ENCODE measurements at regions not wholly inside any gene's neighbourhood (a gene's known extent, or its start where the extent isn't known, plus 50 kb on each side); places are given as distances from the start of the nearest gene placed in this dataset.

GRCh38 chr1:201705389-201705788 lies 123.6 kb upstream of the IPO9 start:
- Histone ChIP-seq H3K36me3 (ENCODE audit: insufficient read depth) (no peaks in the 10 kb centered on the region), H3K4me3 (IDR thresholded peaks at IDR 0.05; ENCODE audit: insufficient read depth, low read depth, low read length) (no peak overlapping the region), H3K27me3 (ENCODE audit: insufficient read depth, low read depth) (no peaks in the 10 kb centered on the region), H3K4me2 (no peak overlapping the region), H3K4me1 (ENCODE audit: low read depth, poor library complexity, severe bottlenecking) (peaks cover 29% of the 10 kb centered on the region), H4K20me1 (ENCODE audit: insufficient read depth) (no peaks in the 10 kb centered on the region), H3K79me2 (ENCODE audit: insufficient read depth, low read depth) (no peaks in the 10 kb centered on the region), H2AFZ (ENCODE audit: low read depth) (no peak overlapping the region), H3K27ac (no peak overlapping the region), H3K9ac (no peak overlapping the region)
- TF ChIP-seq, protein P1, sequence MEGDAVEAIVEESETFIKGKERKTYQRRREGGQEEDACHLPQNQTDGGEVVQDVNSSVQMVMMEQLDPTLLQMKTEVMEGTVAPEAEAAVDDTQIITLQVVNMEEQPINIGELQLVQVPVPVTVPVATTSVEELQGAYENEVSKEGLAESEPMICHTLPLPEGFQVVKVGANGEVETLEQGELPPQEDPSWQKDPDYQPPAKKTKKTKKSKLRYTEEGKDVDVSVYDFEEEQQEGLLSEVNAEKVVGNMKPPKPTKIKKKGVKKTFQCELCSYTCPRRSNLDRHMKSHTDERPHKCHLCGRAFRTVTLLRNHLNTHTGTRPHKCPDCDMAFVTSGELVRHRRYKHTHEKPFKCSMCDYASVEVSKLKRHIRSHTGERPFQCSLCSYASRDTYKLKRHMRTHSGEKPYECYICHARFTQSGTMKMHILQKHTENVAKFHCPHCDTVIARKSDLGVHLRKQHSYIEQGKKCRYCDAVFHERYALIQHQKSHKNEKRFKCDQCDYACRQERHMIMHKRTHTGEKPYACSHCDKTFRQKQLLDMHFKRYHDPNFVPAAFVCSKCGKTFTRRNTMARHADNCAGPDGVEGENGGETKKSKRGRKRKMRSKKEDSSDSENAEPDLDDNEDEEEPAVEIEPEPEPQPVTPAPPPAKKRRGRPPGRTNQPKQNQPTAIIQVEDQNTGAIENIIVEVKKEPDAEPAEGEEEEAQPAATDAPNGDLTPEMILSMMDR (conservative IDR thresholded peaks at IDR 0.05; ENCODE audit: low read depth, low read length), result no peak

- Histone ChIP-seq H3K9ac (no peak overlapping the region), H3K36me3 (ENCODE audit: insufficient read depth) (no peaks in the 10 kb centered on the region), H3K27me3 (ENCODE audit: insufficient read depth, low read depth) (no peaks in the 10 kb centered on the region), H3K4me3 (IDR thresholded peaks at IDR 0.05; ENCODE audit: insufficient read depth, low read depth, low read length) (no peak overlapping the region), H2AFZ (ENCODE audit: low read depth) (no peak overlapping the region), H3K4me2 (no peak overlapping the region), H3K4me1 (ENCODE audit: low read depth, poor library complexity, severe bottlenecking) (peaks cover 31% of the 10 kb centered on the region), H4K20me1 (ENCODE audit: insufficient read depth) (no peaks in the 10 kb centered on the region), H3K27ac (no peak overlapping the region), H3K79me2 (ENCODE audit: insufficient read depth, low read depth) (no peaks in the 10 kb centered on the region)
- TF ChIP-seq, protein P1 (conservative IDR thresholded peaks at IDR 0.05; ENCODE audit: low read depth, low read length), result no peak
Observed at GRCh38 chr1:201706109-201706508, 122.8 kb upstream of the IPO9 start.

DNA sequence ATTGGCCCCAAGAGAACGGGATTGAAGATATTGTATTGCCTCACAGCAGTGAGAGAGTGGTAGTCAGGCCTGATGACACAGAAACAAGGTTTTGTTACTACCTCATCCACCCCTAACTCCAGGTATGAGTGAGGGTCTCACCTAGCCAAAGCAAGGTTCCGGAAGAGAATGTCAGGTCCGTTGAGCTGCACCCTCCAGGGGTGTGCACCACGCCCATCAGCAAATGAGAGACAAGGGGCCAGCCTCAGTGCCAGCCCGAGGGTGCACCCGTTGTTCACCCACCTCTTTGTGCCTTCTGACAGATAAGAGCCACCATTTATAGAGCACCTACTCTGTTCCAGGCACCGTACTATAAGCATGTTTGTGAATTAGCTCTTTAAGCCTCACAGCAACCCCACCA lies 121.9 kb upstream of the IPO9 start:
- Histone ChIP-seq H3K79me2 (ENCODE audit: insufficient read depth, low read depth) (no peaks in the 10 kb centered on the region), H3K9ac (no peak overlapping the region), H3K4me3 (IDR thresholded peaks at IDR 0.05; ENCODE audit: insufficient read depth, low read depth, low read length) (no peak overlapping the region), H4K20me1 (ENCODE audit: insufficient read depth) (no peaks in the 10 kb centered on the region), H3K36me3 (ENCODE audit: insufficient read depth) (no peaks in the 10 kb centered on the region), H3K27me3 (ENCODE audit: insufficient read depth, low read depth) (no peaks in the 10 kb centered on the region), H3K27ac (no peak overlapping the region), H3K4me2 (no peak overlapping the region), H3K4me1 (ENCODE audit: low read depth, poor library complexity, severe bottlenecking) (peaks cover 31% of the 10 kb centered on the region), H2AFZ (ENCODE audit: low read depth) (no peak overlapping the region)
- TF ChIP-seq, protein P1 (conservative IDR thresholded peaks at IDR 0.05; ENCODE audit: low read depth, low read length), result no peak

GRCh38 chr1:201707656-201708055 lies 121.3 kb upstream of the IPO9 start:
- Histone ChIP-seq H3K79me2 (ENCODE audit: insufficient read depth, low read depth) (no peaks in the 10 kb centered on the region), H3K4me3 (IDR thresholded peaks at IDR 0.05; ENCODE audit: insufficient read depth, low read depth, low read length) (no peak overlapping the region), H3K4me1 (ENCODE audit: low read depth, poor library complexity, severe bottlenecking) (peaks cover 31% of the 10 kb centered on the region), H3K36me3 (ENCODE audit: insufficient read depth) (no peaks in the 10 kb centered on the region), H4K20me1 (ENCODE audit: insufficient read depth) (no peaks in the 10 kb centered on the region), H2AFZ (ENCODE audit: low read depth) (peak overlapping the region; percentile 11; the same call in 1 of the 2 replicates), H3K27ac (no peak overlapping the region), H3K4me2 (peak overlapping the region; percentile 8; the same call in 1 of the 2 replicates), H3K27me3 (ENCODE audit: insufficient read depth, low read depth) (no peaks in the 10 kb centered on the region), H3K9ac (no peak overlapping the region)
- TF ChIP-seq, protein P1 (conservative IDR thresholded peaks at IDR 0.05; ENCODE audit: low read depth, low read length), result no peak
